Tibial nerve (tissue), 4 donors: ENCODE measurements at regions not wholly inside any gene's neighbourhood (a gene's known extent, or its start where the extent isn't known, plus 50 kb on each side); places are given as distances from the start of the nearest gene placed in this dataset.

Experiments
- CTCF ChIP-seq, 5 experiments: fragments of 200-600 bp in 3 of 5; fragments of 450-650 bp in 2 of 5; sonication (generic) in 3 of 5; IDR thresholded peaks; one replicate each; pipeline ENCODE4 v1.5.1; 2016 to 2019; ENCODE audit warnings: antibody characterized with exemption in 5 of 5, mild to moderate bottlenecking in 3 of 5, moderate library complexity in 2 of 5
- EP300 ChIP-seq, 2 donors: sonication (generic); formaldehyde crosslinking; IDR thresholded peaks; one replicate each; pipeline ENCODE4 v1.6.1; 2017; ENCODE audit warnings: antibody characterized with exemption in 2 of 2, mild to moderate bottlenecking in 1 of 2
- POLR2A ChIP-seq, 2 donors: fragments of 450-650 bp; IDR thresholded peaks; one replicate each; pipeline ENCODE4 v1.6.1; 2017; ENCODE audit warnings: antibody characterized with exemption in 2 of 2, mild to moderate bottlenecking in 2 of 2, moderate library complexity in 2 of 2

GRCh38 chr6:167235421-167236238 lies 55.5 kb upstream of the UNC93A start:
- TF ChIP-seq POLR2A (IDR thresholded peaks at IDR 0.05) (no peak), CTCF (IDR thresholded peaks at IDR 0.05) (no peak), EP300 (IDR thresholded peaks at IDR 0.05) (no peak)
